Testis (tissue), 2 donors: ENCODE measurements at regions not wholly inside any gene's neighbourhood (a gene's known extent, or its start where the extent isn't known, plus 50 kb on each side); places are given as distances from the start of the nearest gene placed in this dataset.

Source experiments
- DNase-seq: peaks from one replicate; pipeline ENCODE4 v3.0.0-alpha.2; 2019
- H3K27ac ChIP-seq, 2 donors: fragments of 200-600 bp; sonication (generic); one replicate each; pipeline ENCODE4 v1.5.1; 2019
- H3K27me3 ChIP-seq: fragments of 200-600 bp; sonication (generic); one replicate; pipeline ENCODE4 v1.5.1; 2019
- H3K36me3 ChIP-seq: fragments of 200-600 bp; sonication (generic); one replicate; pipeline ENCODE4 v1.5.1; 2017; ENCODE audit warnings: low read depth; ENCODE audit errors: missing control alignments
- H3K4me1 ChIP-seq: fragments of 200-600 bp; sonication (generic); one replicate; pipeline ENCODE4 v1.5.1; 2019
- H3K4me3 ChIP-seq, 2 donors: fragments of 200-600 bp; sonication (generic); one replicate each; pipeline ENCODE4 v1.5.1; 2017 to 2019
- H3K9me3 ChIP-seq: fragments of 200-600 bp; sonication (generic); one replicate; pipeline ENCODE4 v1.5.1; 2017
- CTCF ChIP-seq, 3 experiments: fragments of 450-650 bp in 2 of 3; fragments of 200-600 bp in 1 of 3; sonication (generic) in 1 of 3; IDR thresholded peaks; one replicate each; pipeline ENCODE4 v1.5.1; 2016 to 2019; ENCODE audit warnings: antibody characterized with exemption in 3 of 3, mild to moderate bottlenecking in 2 of 3, moderate library complexity in 1 of 3
- POLR2A ChIP-seq: fragments of 450-650 bp; IDR thresholded peaks from one replicate; pipeline ENCODE4 v1.6.1; 2017; ENCODE audit warnings: antibody characterized with exemption, mild to moderate bottlenecking, moderate library complexity
- WGBS, 2 donors: methylation state at CpG; one replicate each; pipeline ENCODE4 v1.1.5; 2018; 5-methylcytosine and 5-hydroxymethylcytosine counted together
- intact Hi-C: fragments of 100-400 bp; cut with DNase I; formaldehyde crosslinking; loops from one replicate; pipeline ENCODE4 v1.15.1; 2023; ENCODE audit warnings: low total_unique reads

GRCh38 chr4:12172198-12172973, 743.7 kb upstream of the HS3ST1 start:
- no peak for DNase-seq
- intact Hi-C loops: no loop called here
- 60 to 75% methylated on average over 3 of the region's 3 CpGs for WGBS, 2 donors
- Histone ChIP-seq H3K9me3 (no peaks in the 10 kb centered on the region), H3K36me3 (no peaks in the 10 kb centered on the region), H3K27ac (no peak overlapping the region), H3K27me3 (no peaks in the 10 kb centered on the region), H3K4me1 (no peaks in the 10 kb centered on the region), H3K4me3 (no peak overlapping the region)
- TF ChIP-seq CTCF (IDR thresholded peaks at IDR 0.05) (no peak), POLR2A (no peak)

- WGBS, 2 donors: 66 to 83% methylated on average over 4 of the region's 4 CpGs
- no peak for DNase-seq
- TF ChIP-seq POLR2A (no peak), CTCF (IDR thresholded peaks at IDR 0.05) (no peak)
- intact Hi-C loops: no loop called here
- Histone ChIP-seq H3K36me3 (no peaks in the 10 kb centered on the region), H3K4me3 (no peak overlapping the region), H3K27me3 (no peaks in the 10 kb centered on the region), H3K27ac (no peak overlapping the region), H3K4me1 (no peaks in the 10 kb centered on the region), H3K9me3 (no peaks in the 10 kb centered on the region)
Measured at GRCh38 chr4:12170308-12170707, 741.6 kb upstream of the HS3ST1 start.

- intact Hi-C loops: no loop called here
- TF ChIP-seq CTCF (IDR thresholded peaks at IDR 0.05) (no peak), POLR2A (no peak)
Measured at GRCh38 chr4:12165616-12166015, 736.9 kb upstream of the HS3ST1 start.

GRCh38 chr4:12146339-12146738, 717.6 kb upstream of the HS3ST1 start:
- intact Hi-C loops: no loop called here
- H3K4me1 ChIP-seq: no peaks in the 10 kb centered on the region
- H3K27ac ChIP-seq: no peak overlapping the region
- H3K9me3 ChIP-seq: no peaks in the 10 kb centered on the region
- TF ChIP-seq CTCF (IDR thresholded peaks at IDR 0.05) (no peak), POLR2A (no peak)
- no peak overlapping the region for H3K4me3 ChIP-seq
- DNase-seq: no peak
- H3K27me3 ChIP-seq: no peaks in the 10 kb centered on the region
- H3K36me3 ChIP-seq: no peaks in the 10 kb centered on the region

More at GRCh38 chr4:12165616-12166015, 736.9 kb upstream of the HS3ST1 start:
- no peaks in the 10 kb centered on the region for H3K36me3 ChIP-seq
- DNase-seq: no peak
- H3K27ac ChIP-seq: no peak overlapping the region
- H3K27me3 ChIP-seq: no peaks in the 10 kb centered on the region
- H3K9me3 ChIP-seq: no peaks in the 10 kb centered on the region
- no peak overlapping the region for H3K4me3 ChIP-seq
- H3K4me1 ChIP-seq: no peaks in the 10 kb centered on the region

- intact Hi-C loops: no loop called here
- Histone ChIP-seq H3K4me3 (no peak overlapping the region), H3K4me1 (no peaks in the 10 kb centered on the region), H3K36me3 (no peaks in the 10 kb centered on the region), H3K9me3 (no peaks in the 10 kb centered on the region), H3K27me3 (no peaks in the 10 kb centered on the region), H3K27ac (no peak overlapping the region)
- 90 to 95% methylated on average over 1 of the region's 1 CpG for WGBS, 2 donors
- TF ChIP-seq POLR2A: no peak
- DNase-seq: no peak
Measured at GRCh38 chr4:12145768-12146167, 717.1 kb upstream of the HS3ST1 start.
